ENCODE measurements at regions not wholly inside any gene's neighbourhood (a gene's known extent, or its start where the extent isn't known, plus 50 kb on each side); places are given as distances from the start of the nearest gene placed in this dataset.

GRCh38 chr14:104333646-104334423 lies 195.4 kb downstream of the KIF26A start (continued):
- TF ChIP-seq, protein P1, sequence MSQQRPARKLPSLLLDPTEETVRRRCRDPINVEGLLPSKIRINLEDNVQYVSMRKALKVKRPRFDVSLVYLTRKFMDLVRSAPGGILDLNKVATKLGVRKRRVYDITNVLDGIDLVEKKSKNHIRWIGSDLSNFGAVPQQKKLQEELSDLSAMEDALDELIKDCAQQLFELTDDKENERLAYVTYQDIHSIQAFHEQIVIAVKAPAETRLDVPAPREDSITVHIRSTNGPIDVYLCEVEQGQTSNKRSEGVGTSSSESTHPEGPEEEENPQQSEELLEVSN (IDR thresholded peaks at IDR 0.05; ENCODE audit: borderline replicate concordance, low read depth): no peak
- no peak for TF ChIP-seq ZSCAN20 (CRISPR knock-in tag; IDR thresholded peaks at IDR 0.05)
- no peak for TF ChIP-seq POLR2AphosphoS2 (conservative IDR thresholded peaks at IDR 0.05; ENCODE audit: low read length)
- TF ChIP-seq EHF (CRISPR knock-in tag; IDR thresholded peaks at IDR 0.05): no peak
- TF ChIP-seq RNF2 (IDR thresholded peaks at IDR 0.05; ENCODE audit: borderline replicate concordance, low read depth): no peak

GRCh38 chr14:104334424-104335161 lies 196.2 kb downstream of the KIF26A start:
- FAIRE-seq (no peak), ATAC-seq (no peak), DNase-seq (ENCODE audit: low read depth in 1 of 2, low spot score in 1 of 2) (no peak)
- H3K27ac ChIP-seq: no peak overlapping the region
- ChIA-PET CTCF (no interaction called here), POLR2A (no interaction called here)
- H3K4me1 ChIP-seq: no peaks in the 10 kb centered on the region
- TF ChIP-seq NFE2L2 (conservative IDR thresholded peaks at IDR 0.05; ENCODE audit: low read length): no peak
- TF ChIP-seq ZC3H11A (IDR thresholded peaks at IDR 0.05): no peak
- no peak for TF ChIP-seq MAFK (IDR thresholded peaks at IDR 0.05; ENCODE audit: partially characterized antibody)
- TF ChIP-seq RNF2 (IDR thresholded peaks at IDR 0.05; ENCODE audit: borderline replicate concordance, low read depth): no peak
- no peak for TF ChIP-seq RARB (CRISPR knock-in tag; IDR thresholded peaks at IDR 0.05)
- TF ChIP-seq CBX8 (IDR thresholded peaks at IDR 0.05): no peak
- TF ChIP-seq TFCP2L1 (CRISPR knock-in tag; IDR thresholded peaks at IDR 0.05): no peak
- TF ChIP-seq POLR2A (IDR thresholded peaks at IDR 0.05; ENCODE audit: low read length): no peak
- no peak for TF ChIP-seq CHD2 (IDR thresholded peaks at IDR 0.05; ENCODE audit: low read length, partially characterized antibody)
- no peak for TF ChIP-seq HOXB13 (CRISPR knock-in tag; IDR thresholded peaks at IDR 0.05; ENCODE audit: low read depth)
- no peak for TF ChIP-seq HMGXB4 (CRISPR knock-in tag; IDR thresholded peaks at IDR 0.05; ENCODE audit: borderline replicate concordance)
- TF ChIP-seq FOSL2 (IDR thresholded peaks at IDR 0.05): no peak
- TF ChIP-seq FOSL2 (CRISPR knock-in tag; IDR thresholded peaks at IDR 0.05): no peak
- TF ChIP-seq BHLHE40 (IDR thresholded peaks at IDR 0.05; ENCODE audit: low read depth, low read length): no peak
- no peak for TF ChIP-seq POLR2AphosphoS2 (conservative IDR thresholded peaks at IDR 0.05; ENCODE audit: low read length)
- TF ChIP-seq, protein P2, sequence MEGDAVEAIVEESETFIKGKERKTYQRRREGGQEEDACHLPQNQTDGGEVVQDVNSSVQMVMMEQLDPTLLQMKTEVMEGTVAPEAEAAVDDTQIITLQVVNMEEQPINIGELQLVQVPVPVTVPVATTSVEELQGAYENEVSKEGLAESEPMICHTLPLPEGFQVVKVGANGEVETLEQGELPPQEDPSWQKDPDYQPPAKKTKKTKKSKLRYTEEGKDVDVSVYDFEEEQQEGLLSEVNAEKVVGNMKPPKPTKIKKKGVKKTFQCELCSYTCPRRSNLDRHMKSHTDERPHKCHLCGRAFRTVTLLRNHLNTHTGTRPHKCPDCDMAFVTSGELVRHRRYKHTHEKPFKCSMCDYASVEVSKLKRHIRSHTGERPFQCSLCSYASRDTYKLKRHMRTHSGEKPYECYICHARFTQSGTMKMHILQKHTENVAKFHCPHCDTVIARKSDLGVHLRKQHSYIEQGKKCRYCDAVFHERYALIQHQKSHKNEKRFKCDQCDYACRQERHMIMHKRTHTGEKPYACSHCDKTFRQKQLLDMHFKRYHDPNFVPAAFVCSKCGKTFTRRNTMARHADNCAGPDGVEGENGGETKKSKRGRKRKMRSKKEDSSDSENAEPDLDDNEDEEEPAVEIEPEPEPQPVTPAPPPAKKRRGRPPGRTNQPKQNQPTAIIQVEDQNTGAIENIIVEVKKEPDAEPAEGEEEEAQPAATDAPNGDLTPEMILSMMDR (IDR thresholded peaks at IDR 0.05): no peak
- no peak for TF ChIP-seq HOXA7 (CRISPR knock-in tag; IDR thresholded peaks at IDR 0.05)
- no peak for TF ChIP-seq GATA3 (IDR thresholded peaks at IDR 0.05; ENCODE audit: borderline replicate concordance)
- no peak for TF ChIP-seq HEYL (CRISPR knock-in tag; IDR thresholded peaks at IDR 0.05)
- TF ChIP-seq, protein P3, sequence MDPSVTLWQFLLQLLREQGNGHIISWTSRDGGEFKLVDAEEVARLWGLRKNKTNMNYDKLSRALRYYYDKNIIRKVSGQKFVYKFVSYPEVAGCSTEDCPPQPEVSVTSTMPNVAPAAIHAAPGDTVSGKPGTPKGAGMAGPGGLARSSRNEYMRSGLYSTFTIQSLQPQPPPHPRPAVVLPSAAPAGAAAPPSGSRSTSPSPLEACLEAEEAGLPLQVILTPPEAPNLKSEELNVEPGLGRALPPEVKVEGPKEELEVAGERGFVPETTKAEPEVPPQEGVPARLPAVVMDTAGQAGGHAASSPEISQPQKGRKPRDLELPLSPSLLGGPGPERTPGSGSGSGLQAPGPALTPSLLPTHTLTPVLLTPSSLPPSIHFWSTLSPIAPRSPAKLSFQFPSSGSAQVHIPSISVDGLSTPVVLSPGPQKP (IDR thresholded peaks at IDR 0.05; ENCODE audit: low read depth, low read length): no peak
- no peak overlapping the region for H3K4me3 ChIP-seq
- no peak overlapping the region for H3K4me2 ChIP-seq
- 39% methylated on average over 28 of the region's 31 CpGs for WGBS (ENCODE audit: missing lambda C conversion rate)
- peaks cover 17% of the 10 kb centered on the region; the same call in 2 of the 3 replicates for H3K9me3 ChIP-seq

Data from A549 (cell line).